ENCODE measurements at regions not wholly inside any gene's neighbourhood (a gene's known extent, or its start where the extent isn't known, plus 50 kb on each side); places are given as distances from the start of the nearest gene placed in this dataset.
"Not testable (repeated sequence)": the region's sequence is repeated elsewhere in the genome, so short reads cannot be mapped to it uniquely, and the experiment has no call there.

GRCh38 chr13:89520468-89520867, 1827.0 kb upstream of the MIR17HG start:
- DNase-seq: no peak

- not testable (repeated sequence) for DNase-seq
Measured at GRCh38 chr13:89521672-89522071, 1825.8 kb upstream of the MIR17HG start.

- DNase-seq: no peak
Measured at GRCh38 chr13:89541091-89542030, 1806.1 kb upstream of the MIR17HG start.

- DNase-seq: no peak
Measured at GRCh38 chr13:89550938-89551337, 1796.5 kb upstream of the MIR17HG start.

DNA sequence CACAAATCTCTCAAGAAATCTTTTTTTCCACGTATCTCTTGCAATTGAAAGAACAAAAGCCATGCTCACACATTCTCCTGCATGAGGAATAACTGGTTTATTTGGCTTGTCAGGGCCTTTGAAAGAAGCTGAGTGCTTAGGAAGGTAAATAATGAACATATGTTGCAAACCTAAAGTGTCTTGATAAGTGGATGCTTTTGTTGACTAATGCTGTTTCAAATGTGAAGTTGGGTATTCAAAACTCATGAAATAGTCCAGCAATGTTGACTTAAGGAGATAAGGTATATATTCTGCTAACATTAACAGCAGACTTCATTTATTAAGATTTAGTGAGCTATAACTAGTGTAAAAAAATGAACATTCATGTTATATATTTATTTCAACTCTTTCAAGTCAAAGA, 1792.7 kb upstream of the MIR17HG start:
- DNase-seq: no peak

DNA sequence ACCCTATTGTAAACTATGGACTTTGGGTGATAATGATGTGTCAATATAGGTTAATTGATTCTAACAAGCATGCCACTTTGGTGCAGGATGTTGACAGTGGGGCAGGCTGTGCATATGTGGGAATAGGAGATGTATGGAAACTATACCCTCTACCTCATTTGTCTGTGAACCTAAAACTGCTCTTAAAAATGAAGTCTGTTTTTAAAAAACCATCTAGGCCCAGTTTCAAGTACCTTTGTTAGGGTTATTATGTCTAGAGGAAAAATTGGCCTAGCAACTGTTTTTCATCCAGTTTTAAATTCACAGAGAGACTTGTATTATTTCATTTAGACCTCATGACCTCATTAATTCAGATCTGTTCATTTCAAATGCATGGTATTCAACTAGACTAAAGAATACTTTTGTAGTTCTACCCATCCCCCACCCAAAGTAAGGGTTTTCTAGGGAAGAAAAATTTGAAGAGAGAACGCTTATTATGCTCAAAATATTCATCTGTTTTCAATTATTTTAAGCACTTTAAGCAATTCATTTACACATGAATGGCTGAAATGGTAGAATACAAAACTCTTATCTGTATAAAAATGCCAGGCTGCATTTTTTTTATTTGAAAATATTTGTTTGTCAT, 1781.9 kb upstream of the MIR17HG start:
- no peak for DNase-seq

DNA sequence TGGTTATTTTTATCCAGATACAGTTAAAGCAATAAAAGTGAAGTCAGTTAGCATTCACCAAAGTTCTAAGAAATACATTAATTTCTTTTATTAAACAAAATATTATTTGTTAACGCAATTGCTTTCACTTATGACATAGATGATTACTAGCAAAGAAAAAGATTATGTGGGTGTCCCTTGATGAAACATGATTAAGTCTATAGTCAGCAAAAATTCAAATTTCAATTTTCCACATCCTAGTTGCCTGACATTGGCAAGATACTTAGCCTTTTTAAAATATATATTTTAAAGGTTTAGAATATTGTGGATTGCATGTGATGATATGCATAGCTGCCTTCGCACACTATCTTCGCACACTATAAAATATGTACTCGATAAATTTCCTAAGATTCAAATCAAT, 1780.5 kb upstream of the MIR17HG start:
- no peak for DNase-seq

- no peak for DNase-seq
Measured at GRCh38 chr13:89568276-89568675, 1779.2 kb upstream of the MIR17HG start.

GRCh38 chr13:89568746-89569145, 1778.7 kb upstream of the MIR17HG start:
- DNase-seq: no peak

- DNase-seq: no peak
Measured at GRCh38 chr13:89571676-89572075, 1775.8 kb upstream of the MIR17HG start.

GRCh38 chr13:89574077-89574476, 1773.4 kb upstream of the MIR17HG start:
- no peak for DNase-seq

DNA sequence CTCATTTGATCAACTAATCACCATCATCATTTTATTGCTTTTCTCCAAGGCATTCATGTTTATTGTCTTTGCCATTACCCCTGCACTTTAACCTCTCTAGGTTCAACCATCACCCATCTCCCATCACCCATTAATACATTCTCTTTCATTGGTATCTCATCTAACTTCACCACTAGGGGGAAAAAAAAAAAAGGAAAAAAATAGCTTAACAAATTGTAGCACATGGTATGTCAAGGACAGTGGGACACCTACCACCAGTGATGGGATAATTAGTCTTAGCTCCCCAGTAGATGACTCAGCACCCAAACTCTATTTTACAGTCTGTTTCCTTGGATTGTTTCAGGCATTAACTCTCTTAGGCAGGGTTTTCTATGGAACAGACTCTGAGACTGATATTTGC, 1770.2 kb upstream of the MIR17HG start:
- DNase-seq: no peak

DNA sequence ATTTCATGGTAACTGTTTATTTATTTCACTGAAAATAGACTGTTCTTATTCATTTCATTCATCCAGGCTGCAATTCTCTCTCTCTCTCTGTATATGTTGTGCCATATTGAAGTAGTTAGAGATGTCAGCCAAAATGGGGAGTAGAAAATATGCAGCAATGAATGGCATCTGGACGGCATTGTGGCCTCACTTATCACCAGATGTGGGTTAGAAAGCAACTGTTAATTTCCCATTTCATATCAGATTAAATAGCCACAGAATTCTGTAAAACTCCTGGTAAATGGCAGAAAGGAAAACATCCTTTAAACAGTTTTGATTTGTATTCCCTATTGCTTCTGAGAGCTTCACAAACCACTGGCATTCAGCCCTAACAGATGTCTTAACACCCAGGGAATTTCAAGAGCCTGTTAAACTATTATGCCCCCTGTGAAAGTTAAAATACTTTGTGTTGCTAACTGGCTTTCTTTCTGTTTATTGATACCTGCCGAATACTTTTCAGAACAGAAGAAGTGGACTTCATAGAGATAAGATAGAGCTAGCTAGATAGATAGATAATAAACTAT, 1763.3 kb upstream of the MIR17HG start:
- DNase-seq: no peak

DNA sequence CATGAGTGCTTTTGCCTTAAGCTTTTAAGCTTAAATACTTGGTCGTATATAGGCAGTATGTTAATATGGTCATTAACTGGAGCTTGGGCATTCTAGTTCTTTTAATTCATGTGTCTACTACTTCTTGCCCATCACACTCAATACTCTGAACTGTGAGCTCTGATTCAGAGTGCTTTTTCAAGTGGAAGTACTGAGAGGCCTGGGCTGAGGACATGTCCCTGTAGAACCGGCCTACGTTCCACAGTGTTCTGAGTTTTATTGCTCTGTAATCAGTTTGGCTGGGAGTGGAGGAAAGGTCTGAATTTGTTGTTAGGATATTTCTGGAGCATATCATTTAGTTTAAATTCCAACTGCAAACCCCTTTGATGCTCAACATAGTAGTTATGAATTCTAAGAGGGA, 1744.8 kb upstream of the MIR17HG start:
- DNase-seq: no peak

GRCh38 chr13:89603187-89603586, 1744.3 kb upstream of the MIR17HG start:
- DNase-seq: no peak

DNA sequence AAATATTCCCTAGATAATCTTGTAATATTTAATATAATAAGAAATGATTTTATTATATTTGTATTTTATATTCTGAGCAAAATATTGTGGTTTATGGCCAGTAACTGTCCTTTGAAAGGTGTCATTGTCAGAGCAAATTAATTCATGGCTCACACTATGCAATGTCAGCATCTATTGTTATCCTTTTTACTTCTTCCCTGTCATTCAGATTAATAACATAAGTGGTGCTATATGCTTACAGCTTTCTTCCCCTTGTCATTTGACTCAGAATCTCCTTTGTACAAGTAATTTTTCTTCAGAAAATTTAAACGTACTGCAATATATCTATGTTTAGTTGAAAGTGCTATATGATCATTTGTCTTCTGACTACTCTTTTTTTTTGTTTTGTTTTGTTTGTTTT, 1738.2 kb upstream of the MIR17HG start:
- DNase-seq: no peak

- no peak for DNase-seq
Measured at GRCh38 chr13:89610331-89610730, 1737.2 kb upstream of the MIR17HG start.

GRCh38 chr13:89610881-89611280, 1736.6 kb upstream of the MIR17HG start:
- no peak for DNase-seq

- DNase-seq: no peak
Measured at GRCh38 chr13:89627996-89628395, 1719.5 kb upstream of the MIR17HG start.

GRCh38 chr13:89628567-89628966, 1718.9 kb upstream of the MIR17HG start:
- DNase-seq: no peak

DNA sequence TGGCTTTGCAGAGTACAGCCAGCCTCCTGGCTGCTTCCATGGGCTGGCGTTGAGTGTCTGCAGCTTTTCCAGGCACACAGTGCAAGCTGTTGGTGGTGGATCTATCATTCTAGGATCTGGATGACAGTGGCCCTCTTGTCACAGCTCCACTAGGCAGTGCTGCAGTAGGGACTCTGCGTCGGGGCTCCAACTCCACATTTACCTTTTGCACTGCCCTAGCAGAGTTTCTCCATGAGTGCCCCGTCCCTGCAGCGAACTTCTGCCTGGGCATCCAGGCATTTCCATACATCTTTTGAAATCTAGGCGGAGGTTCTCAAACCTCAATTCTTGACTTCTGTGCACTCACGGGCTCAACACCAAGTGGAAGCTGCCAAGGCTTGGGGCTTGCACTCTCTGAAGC, 1697.3 kb upstream of the MIR17HG start:
- no peak for DNase-seq

GRCh38 chr13:89660752-89661151, 1686.7 kb upstream of the MIR17HG start:
- no peak for DNase-seq

GRCh38 chr13:89673789-89674311, 1673.6 kb upstream of the MIR17HG start:
- DNase-seq: no peak
